Stimulated activated CD8-positive, alpha-beta memory T cell treated with anti-CD3 and anti-CD28 coated beads, Interleukin-15, amount 100 ng/mL, for 4 hours (primary cell): ENCODE measurements at regions not wholly inside any gene's neighbourhood (a gene's known extent, or its start where the extent isn't known, plus 50 kb on each side); places are given as distances from the start of the nearest gene placed in this dataset.

Experiments
- DNase-seq, 2 donors: peaks; one replicate each; pipeline ENCODE4 v3.0.0-alpha.2; 2020; ENCODE audit warnings: low read depth in 2 of 2

GRCh38 chr18:2304378-2305175 lies 266.7 kb downstream of the METTL4 start:
- no peak for DNase-seq

DNA sequence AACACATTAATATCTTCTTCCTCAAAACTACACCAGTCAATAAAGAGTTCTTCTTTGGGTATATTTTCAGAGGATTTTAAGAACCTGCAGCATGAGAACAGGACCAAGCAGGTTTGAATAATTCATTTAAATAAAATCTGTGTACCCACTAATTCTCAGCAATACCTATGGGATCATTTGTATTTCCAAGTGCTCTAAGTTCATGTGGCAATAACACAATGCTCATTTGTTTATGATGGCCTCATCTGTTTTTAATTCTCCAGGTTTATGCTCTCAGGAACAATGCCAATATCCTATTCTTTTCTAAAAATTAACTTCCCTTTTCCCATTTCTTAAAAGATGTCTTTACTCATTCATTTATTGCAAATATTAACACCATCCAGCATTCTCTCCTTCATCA lies 264.7 kb downstream of the METTL4 start:
- no peak for DNase-seq

DNA sequence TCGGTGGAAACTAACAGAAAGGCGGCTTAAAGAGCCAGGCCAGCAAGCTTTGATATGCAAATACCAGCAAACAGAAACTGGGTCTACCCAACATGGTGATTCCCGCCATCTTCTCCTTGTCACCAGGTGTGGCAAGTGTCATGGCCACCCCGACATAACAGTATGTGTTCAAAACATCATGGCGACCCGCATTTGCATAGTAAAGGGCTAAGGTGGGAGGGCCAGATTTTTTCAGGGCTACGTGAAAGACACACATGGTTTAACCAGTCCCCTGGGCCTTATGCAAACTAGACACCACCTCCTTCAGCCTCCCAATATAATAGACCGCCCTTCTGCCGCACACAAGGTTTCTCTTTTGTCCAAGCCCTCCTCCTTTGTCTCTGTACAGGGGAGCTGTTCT lies 260.4 kb downstream of the METTL4 start:
- no peak for DNase-seq

DNA sequence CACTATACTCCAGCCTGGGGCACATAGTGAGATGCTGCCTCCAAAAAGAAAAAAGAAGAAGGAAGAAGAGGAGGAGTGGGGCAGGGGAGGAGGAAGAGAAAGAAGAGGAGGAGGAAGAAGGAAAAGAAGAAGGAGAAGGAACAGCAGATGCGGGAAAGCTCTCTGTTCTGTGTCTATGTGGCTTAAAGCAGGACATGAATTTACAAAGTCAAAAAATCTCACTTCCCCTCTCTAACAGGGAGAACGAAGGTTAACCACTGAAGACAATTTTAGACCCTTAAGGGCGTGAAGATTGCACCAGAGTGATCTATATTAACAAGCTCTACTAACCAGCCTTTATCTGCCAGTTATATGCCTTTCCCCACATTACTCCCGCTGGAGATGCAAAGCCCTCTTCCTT lies 258.9 kb downstream of the METTL4 start:
- no peak for DNase-seq

- DNase-seq = no peak
These were observed 258.0 kb downstream of the METTL4 start for GRCh38 chr18:2313332-2313731.

DNA sequence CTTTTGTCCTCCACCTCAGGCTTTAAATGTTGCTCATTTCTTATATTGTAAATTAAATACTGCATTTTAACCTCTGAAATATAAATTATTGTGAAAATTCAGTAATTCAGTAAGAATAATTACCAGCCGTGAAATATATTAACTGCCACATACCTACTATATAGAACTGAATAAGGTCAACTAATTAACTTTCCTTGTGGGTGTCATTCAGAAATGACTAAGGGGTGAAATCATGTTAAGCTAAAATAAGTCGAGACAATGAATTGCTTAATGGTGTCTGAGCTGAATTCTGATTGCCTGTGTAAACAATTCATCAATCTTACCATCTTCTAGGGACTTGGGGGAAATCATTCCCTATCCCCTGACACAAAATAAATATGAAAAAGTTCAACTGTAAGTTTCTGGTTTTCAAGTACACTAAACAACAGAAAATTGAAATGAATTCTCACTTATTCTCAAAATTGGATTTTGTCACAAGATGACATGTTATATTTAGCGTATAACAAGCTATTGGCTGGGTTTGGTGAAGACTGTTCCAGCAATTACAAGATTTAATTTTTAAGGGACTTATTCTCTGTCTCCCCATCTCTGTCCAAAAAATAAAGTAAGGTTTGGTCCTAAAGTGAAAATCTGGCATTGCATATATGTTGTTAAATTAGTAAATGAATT lies 255.1 kb downstream of the METTL4 start:
- DNase-seq = no peak

GRCh38 chr18:2316751-2317696 lies 254.3 kb downstream of the METTL4 start:
- no peak for DNase-seq

DNA sequence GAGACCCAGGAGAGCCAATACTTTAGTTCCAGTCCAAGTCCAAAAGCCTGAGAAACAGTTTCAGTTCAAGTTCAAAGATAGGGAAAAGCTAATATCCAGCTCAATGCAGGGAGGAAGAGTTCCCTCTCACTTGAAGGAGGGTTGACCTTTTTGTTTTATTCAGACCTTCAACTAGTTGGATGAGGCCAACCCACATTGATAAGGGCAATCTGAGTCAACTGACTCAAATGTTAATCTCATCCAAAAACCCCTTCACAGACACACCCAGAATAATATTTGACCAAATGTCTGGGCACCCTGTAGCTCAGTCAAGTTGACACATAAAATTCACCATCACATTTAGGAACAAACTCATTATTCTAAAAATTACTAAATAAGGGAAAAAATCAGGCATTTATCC lies 246.8 kb downstream of the METTL4 start:
- DNase-seq = no peak

DNA sequence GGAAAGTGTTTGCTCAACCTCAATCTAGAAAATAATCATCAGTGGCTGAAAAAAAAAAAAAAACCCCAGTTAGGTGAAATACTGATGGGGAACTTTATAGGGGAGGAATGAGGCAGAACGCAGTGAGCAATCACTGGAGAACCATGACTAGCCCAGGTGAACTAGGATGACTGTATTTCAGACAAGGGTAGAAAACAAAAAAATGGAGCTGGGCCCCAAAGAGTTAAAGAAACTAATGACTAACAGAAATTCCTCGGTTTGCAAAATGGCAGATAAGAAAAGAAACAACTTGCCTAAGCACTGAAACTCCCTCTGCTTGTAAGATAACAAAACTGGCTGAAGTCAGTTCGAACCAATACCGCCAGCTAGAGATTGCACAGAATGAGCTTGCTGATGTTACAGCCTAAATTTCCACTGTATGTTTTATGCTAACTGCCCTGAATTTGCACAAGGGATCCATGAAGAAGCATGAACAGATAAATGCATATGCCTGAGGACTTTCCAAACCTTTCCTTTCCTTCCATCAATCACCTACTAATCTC lies 245.9 kb downstream of the METTL4 start:
- no peak for DNase-seq

- no peak for DNase-seq
These were observed 245.4 kb downstream of the METTL4 start for GRCh38 chr18:2325933-2326332.

- no peak for DNase-seq
These were observed 244.3 kb downstream of the METTL4 start for GRCh38 chr18:2326999-2327398.

- no peak for DNase-seq
These were observed 240.5 kb downstream of the METTL4 start for GRCh38 chr18:2330764-2331163.

DNA sequence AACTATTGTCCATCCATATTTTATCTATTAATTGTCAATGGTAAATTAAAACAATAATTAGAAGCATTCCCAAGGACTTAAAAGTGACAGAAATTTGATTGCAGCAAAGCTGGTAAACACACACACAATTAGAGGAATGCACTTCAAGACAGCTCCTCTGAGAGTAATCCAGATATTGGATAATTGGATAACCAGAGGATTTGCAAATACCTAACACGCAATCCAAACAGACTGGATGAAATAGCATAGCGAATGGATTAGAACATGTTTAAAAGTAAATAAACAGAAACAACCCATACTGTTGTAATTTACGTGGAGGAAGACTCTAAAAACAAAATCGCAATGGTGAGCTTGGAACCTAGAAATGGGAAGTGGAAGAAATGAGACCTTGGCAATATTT lies 239.8 kb downstream of the METTL4 start:
- DNase-seq = no peak

DNA sequence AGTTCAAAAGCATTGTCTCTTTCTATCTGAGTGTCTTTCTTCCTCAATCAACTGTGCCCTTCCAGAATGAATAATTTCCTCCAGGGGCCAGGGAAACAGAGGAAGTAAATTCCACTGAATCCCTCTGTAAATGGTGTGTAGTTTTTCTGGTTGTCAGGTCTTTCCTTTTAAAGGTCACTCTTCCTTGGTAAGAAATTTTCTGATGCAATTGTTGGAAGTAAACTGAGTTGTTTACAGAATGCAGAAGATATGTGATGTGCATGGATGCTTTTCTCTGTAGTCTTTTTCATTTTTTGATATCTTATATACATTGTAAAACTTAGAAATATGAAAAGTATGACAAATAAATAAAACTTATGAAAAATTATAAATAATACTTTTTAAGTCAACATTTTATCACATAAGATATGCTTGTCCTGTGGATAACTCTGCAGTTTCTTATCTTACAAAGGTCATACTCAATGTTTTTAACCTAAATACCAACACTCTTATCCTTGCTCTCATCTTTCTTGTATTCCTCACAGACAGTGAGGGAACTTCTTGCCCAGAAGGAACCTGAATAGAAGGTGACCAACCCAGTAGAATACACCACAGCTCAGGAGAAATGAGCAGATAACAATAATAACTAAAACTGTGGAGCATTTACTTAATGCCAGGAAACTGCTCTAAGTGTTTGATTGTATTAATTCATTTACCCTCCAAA lies 234.5 kb downstream of the METTL4 start:
- no peak for DNase-seq

GRCh38 chr18:2337552-2338141 lies 233.7 kb downstream of the METTL4 start:
- peak in 1 of 2 donors; percentile 3 for DNase-seq

GRCh38 chr18:2338601-2339000 lies 232.7 kb downstream of the METTL4 start:
- DNase-seq = no peak

GRCh38 chr18:2340335-2340734 lies 231.0 kb downstream of the METTL4 start:
- no peak for DNase-seq

DNA sequence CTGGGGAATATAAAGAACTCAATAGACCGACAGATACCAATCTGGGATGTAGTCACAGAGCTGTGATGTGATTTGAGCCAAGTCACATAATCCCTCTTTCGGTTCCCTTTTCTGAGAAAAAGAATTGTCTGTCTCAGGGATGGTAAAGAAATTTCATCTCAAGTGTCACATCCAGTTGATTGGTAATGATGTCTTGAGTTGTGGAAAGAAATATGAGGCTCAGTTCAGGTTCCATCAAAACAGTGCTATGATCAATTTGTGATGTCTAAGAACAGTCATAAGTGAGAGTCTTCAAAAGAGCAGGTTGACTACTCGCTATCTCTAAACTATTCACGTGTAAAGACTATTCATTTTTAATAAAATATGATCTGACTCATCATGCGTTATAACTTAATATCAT lies 223.3 kb downstream of the METTL4 start:
- DNase-seq = no peak

- no peak for DNase-seq
These were observed 220.0 kb downstream of the METTL4 start for GRCh38 chr18:2351126-2351850.

- DNase-seq = no peak
These were observed 217.0 kb downstream of the METTL4 start for GRCh38 chr18:2354292-2354691.
